ENCODE measurements at regions not wholly inside any gene's neighbourhood (a gene's known extent, or its start where the extent isn't known, plus 50 kb on each side); places are given as distances from the start of the nearest gene placed in this dataset.
"Not testable (repeated sequence)": the region's sequence is repeated elsewhere in the genome, so short reads cannot be mapped to it uniquely, and the experiment has no call there.

- DNase-seq: no peak
Observed at GRCh38 chr15:39414201-39414600, 166.7 kb upstream of the THBS1 start.

GRCh38 chr15:39415634-39416033 is 165.2 kb upstream of the THBS1 start:
- no peak for DNase-seq

DNA sequence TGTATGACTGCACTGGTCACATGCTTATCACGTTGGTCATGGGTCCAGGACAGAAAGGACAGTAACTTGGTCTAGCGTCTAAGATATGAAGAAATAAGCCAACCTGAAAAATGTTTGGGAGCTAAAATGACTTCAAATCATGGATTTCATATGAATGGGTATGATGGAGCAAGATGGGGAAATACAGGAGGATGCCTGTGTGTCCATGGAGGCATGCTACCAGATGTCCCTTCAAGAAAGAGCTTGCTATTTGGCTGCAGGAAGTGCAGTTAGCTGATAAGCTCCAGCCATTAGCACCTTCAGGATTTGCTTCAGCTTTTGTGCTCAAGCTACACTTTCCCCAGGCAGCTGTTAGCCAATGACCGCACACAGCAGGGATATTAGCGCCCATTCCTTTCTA is 164.6 kb upstream of the THBS1 start:
- DNase-seq: no peak

DNA sequence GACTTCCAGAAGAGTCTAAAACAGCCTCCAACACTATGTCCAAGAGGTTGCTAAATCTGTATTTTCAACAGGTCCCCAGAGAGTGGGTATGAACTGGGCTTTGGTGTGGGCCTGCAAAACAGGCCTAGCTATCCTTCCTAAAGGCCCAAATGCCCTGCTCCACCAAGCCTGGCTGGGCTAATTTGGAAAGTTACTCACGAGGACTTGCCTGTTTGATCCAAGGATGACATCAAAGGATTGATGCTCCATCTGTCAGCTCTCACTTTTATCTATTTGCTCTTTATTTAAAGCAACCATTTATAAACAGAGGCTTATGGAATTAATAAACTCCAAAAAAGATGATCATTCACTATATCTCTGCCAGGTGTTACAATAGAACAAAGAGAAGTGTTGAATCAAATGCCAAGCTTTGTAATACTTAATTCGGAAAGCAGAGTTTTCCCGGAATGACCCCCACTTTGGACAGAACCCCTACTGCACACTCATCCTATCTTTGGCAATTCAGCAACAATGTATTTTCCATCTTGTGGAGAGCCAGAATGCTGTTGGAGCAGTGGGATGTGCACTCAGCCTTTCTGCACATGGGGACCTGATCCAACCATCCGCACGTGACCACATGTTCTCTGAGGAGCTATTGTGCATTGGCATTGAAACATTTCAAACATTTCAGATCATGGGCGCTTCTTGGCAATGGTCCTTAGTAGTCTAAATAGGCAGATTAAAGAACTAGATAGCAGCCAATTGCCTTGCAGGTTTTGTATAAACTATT is 163.3 kb upstream of the THBS1 start:
- no peak for DNase-seq

DNA sequence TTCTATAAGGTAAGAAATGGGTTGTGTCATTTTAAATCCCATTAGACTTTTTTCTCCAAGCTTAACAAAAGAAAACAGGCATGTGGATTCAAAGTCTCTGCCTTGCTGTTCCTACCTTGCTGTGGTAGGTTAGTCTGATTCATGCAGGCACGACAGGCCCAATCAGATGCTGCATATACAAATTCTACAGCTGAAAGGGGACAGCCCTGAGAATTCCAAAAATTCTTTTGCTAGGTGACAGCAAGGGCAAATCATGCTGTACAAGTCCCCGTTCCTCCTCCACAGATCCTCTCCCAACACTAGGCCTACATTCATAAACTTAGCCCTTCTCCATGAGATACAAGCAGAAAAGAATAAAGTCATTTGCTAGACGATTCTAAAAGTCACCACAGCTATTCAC is 161.2 kb upstream of the THBS1 start:
- no peak for DNase-seq

DNA sequence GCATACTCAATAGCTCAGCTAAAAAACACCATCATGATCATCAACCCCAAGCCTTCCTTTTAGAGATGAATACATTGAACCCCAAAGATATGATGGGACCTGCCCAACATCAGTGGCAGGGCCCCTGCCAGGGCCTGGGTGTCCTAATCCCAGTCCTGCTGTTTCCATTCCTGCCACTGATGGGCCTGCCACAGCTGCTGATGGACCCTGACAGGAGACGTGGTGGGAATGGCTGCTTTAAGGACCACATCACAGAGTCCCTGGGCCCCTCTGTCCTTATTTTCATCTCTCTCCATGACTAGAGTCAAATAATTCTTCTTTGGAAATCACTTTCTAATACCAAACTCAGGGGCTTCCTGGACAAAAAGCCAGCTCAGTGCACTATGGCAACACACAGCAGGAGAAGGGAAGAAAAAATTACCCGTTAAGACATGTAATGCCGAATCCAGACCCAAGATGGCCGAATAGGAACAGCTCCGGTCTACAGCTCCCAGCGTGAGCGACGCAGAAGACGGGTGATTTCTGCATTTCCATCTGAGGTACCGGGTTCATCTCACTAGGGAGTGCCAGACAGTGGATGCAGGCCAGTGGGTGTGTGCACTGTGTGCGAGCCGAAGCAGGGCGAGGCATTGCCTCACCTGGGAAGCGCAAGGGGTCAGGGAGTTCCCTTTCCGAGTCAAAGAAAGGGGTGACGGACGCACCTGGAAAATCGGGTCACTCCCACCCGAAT is 160.6 kb upstream of the THBS1 start:
- not testable (repeated sequence) for DNase-seq

- DNase-seq: not testable (repeated sequence)
Observed at GRCh38 chr15:39420853-39421192, 160.1 kb upstream of the THBS1 start.

DNA sequence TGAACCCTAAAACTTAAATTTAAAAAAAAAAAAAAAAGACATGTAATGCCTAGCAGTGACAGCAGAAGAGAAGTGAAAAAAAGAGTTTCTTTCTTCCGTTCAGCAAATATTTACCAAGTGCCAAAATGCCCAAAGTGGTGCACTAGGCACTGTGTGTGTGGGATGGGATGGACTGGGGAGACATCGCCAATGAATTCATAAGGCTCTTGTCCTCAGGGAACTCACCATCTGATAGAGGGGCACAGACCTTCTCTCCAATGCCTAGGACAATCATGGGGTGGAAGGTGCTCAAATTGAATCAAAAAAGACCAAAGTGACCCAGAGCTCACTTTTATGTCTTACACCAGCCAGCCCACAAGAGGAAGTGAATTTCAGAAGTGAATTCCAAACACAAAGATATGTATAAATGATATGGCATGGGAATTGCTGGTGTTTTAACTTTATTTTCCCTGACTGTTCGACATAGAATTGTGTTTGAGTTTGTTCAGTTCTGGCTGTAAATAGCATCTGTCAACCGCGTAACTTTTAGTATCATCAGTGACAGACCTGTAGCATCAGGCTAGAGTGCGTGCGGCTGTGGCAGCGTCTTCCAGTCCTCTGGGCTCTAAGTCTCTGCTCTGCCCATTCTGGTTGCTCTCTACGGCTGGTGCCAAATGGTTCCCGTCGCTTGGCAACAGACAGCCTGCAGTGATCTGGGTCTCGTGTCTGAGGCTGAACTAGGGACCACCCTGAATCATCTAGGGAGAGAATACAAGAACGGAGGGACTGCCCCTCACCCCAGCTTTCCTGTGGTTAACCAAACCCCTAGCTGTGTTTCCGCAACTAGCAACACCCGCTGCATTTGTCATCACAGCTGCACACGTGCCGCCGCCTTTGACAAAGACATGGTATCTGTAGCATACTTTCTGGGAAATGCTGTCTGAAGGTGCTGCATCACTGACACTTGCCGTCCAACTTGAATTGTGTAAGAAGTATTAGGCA is 154.0 kb upstream of the THBS1 start:
- DNase-seq: no peak

DNA sequence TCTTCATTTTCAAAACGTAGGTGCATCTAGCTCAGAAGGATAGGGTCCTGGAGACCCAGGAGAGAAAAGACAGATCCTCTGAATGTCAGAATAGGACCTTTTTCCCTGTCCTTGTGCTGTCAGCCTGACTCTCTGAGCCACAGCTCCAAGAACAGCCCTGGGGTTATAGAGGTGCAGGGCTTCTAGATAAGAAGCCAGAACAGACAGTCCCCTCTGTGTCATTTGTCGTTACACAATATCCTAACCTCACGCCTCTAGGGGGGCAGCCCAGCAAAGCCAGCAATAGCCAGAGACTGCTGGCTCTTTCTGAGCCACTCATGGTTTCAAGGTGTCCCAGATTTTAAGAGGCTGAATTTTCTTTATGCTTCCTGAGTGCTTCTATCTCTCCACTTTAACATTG is 153.2 kb upstream of the THBS1 start:
- DNase-seq: no peak

- no peak for DNase-seq
Observed at GRCh38 chr15:39429898-39430357, 151.0 kb upstream of the THBS1 start.

DNA sequence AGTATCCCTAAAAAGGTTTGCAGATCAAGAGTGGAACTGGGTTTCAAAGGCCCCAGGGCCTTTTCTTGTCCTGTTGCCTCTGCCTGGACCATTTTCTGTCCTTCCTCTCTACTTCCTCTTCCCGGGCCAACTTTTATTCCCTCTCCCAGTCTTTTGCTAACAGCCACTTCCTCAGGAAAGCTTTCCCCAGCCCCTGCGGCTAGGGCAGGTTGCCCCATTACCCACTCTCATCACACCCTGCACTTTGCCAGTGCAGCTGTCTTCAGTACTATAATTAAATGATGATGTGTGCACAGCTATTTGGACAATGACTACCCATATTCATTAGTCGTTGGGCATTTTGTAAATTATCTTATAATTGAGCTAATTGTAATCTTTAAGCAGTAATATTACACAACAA is 150.5 kb upstream of the THBS1 start:
- DNase-seq: no peak

GRCh38 chr15:39431376-39431775 is 149.5 kb upstream of the THBS1 start:
- no peak for DNase-seq

DNA sequence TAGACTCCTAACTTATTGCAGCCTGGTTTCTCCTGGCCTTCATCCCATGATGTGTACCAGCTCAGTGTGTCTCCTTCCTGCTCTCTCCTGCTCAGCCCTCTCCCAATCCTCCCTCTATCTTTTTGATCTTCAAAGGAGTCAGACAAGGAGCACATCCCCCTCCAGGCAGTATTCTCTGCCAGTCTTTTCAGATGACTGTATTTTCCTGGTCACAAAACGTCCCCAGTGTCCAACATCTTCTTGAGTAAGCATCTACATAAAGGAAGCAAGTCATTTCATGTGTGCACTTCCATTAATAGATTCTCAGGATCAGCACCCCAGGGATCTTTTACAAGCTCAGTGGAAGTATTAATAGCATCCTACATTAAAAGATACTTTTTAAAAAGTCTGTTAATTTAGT is 148.9 kb upstream of the THBS1 start:
- no peak for DNase-seq

DNA sequence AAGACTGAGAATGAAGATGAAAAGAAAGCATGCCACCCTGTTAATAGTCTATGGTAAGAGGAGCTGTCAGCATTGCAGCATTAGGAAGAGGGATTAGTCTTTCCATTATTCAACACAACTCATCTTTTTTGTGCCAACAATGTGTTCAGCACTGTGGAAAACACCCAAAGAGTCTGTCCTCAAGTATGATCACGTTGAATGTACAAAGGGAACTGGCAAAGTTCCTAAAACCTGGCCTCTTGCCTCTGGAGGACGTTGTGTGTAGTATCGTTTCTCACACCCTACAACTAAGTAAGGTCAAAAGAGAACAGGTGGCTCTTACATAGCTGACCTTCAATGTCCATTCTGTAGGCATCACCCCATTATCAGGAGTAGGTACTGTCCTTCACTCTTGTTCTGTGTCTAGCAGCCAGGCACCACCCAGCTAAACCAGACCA is 147.9 kb upstream of the THBS1 start:
- DNase-seq: no peak

GRCh38 chr15:39433376-39433775 is 147.5 kb upstream of the THBS1 start:
- no peak for DNase-seq

DNA sequence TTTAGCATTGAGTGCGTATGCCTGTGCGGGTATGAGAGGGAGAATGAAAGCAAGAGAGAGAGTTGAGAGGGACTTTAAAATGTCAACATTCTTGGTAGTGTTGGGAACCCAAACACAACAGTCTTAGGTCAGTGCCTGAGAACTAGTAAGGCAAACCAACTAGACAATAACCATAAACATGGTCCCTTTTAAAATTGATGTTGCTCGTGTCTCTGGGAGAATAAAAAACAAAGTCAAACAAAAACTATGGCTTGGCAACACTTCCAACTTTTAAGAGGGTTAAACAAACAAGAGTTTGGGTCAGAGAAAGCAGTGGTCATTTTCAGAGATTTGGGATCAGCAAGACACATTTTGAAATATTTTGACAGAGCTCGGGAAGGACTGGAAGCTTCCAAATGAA is 146.7 kb upstream of the THBS1 start:
- DNase-seq: no peak

- no peak for DNase-seq
Observed at GRCh38 chr15:39434751-39435238, 146.1 kb upstream of the THBS1 start.

DNA sequence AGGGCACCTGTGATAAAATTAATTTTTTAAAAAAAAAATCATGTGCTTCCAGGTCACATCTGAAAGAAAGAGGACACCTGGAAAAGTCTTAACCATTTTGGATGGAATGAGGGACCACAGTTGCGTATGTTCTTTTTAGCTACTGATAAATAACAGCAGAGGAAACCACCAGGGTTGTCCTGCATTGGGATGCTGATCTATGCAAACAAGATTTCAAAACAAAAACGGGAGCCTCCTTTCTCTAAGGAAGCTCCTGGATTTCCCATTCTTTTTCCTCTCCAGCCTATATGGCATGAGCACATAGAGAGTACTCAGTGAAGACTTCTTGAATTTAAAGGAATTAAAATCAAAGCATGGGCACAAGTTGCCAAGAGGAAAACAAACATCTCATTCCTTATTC is 145.6 kb upstream of the THBS1 start:
- DNase-seq: no peak

GRCh38 chr15:39438260-39438659 is 142.6 kb upstream of the THBS1 start:
- no peak for DNase-seq

DNA sequence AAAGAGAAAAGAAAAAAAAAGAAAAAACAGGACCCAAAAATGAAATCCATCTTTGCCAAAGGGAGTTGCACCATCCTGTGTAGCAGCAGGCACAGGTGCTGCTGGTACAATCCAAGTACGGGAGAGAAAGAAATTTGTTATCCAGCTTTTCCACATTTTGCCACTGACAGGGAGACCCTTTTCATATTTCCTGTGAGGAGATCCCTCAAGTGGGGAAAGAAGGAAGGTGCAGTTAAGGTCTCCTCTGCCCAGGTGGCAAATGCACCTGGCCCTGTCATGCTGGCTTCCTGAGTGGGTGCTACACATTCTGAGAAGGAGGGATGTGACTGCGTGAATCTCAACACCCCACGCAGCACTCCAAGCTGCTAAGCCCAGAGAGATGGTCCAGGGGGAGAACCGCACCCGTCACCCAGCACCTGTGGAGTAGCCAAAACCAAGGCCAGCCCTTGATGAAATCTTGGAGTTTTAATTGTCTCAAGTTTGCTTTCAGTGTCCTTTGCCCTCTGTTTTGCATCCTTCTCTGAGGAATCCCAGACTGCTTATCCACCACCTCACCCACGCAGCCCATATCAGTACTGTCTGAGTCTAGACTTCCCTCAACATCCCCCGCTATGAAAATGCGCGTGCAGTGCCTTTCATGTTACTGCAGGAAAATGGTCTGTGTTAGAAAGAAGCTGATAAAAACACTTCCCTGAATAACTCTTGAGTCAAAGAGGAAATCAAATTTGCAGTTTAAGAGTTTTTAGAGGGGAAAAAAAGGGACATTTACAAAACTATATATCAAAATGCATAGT is 141.9 kb upstream of the THBS1 start:
- no peak for DNase-seq

- no peak for DNase-seq
Observed at GRCh38 chr15:39442898-39443297, 138.0 kb upstream of the THBS1 start.

GRCh38 chr15:39443659-39444219 is 137.1 kb upstream of the THBS1 start:
- DNase-seq: no peak

All from NCI-H1048 (cell line).